GM19397 (cell line): ENCODE measurements at regions not wholly inside any gene's neighbourhood (a gene's known extent, or its start where the extent isn't known, plus 50 kb on each side); places are given as distances from the start of the nearest gene placed in this dataset.
A peak's percentile ranks its signal among the peaks of the same experiment; 100 is the strongest.
"Not testable (repeated sequence)": the region's sequence is repeated elsewhere in the genome, so short reads cannot be mapped to it uniquely, and the experiment has no call there.

Experiments used
- ATAC-seq: cut with Tn5 transposase; IDR thresholded peaks from one replicate; pipeline ENCODE4 v1.9.1; 2021; ENCODE audit warnings: mild to moderate bottlenecking, moderate library complexity; ENCODE audit not compliant: unreplicated experiment

GRCh38 chr17:70968302-70968701, 799.0 kb downstream of the KCNJ2 start:
- ATAC-seq: no peak

GRCh38 chr17:70969521-70970034, 800.2 kb downstream of the KCNJ2 start:
- ATAC-seq: no peak

- ATAC-seq: no peak
These were observed 807.1 kb downstream of the KCNJ2 start for GRCh38 chr17:70976447-70976846.

- ATAC-seq: no peak
These were observed 815.5 kb downstream of the KCNJ2 start for GRCh38 chr17:70984873-70985272.

- ATAC-seq: peak; percentile 73
These were observed 818.6 kb downstream of the KCNJ2 start for GRCh38 chr17:70987867-70988340.

GRCh38 chr17:70988622-70989021, 819.3 kb downstream of the KCNJ2 start:
- no peak for ATAC-seq

GRCh38 chr17:70989280-70989679, 819.9 kb downstream of the KCNJ2 start:
- no peak for ATAC-seq

- ATAC-seq: no peak
These were observed 824.9 kb downstream of the KCNJ2 start for GRCh38 chr17:70994194-70994593.

GRCh38 chr17:70995997-70996396, 826.7 kb downstream of the KCNJ2 start:
- ATAC-seq: no peak

- ATAC-seq: no peak
These were observed 834.4 kb downstream of the KCNJ2 start for GRCh38 chr17:71003736-71004135.

- ATAC-seq: no peak
These were observed 835.1 kb downstream of the KCNJ2 start for GRCh38 chr17:71004413-71004812.

GRCh38 chr17:71011391-71011790, 842.1 kb downstream of the KCNJ2 start:
- ATAC-seq: no peak

GRCh38 chr17:71019699-71020098, 850.4 kb downstream of the KCNJ2 start:
- ATAC-seq: no peak

GRCh38 chr17:71022758-71023157, 853.4 kb downstream of the KCNJ2 start:
- no peak for ATAC-seq

- no peak for ATAC-seq
These were observed 854.1 kb downstream of the KCNJ2 start for GRCh38 chr17:71023249-71024030.

GRCh38 chr17:71024172-71024571, 854.8 kb downstream of the KCNJ2 start:
- no peak for ATAC-seq

GRCh38 chr17:71024969-71025368, 855.6 kb downstream of the KCNJ2 start:
- no peak for ATAC-seq

GRCh38 chr17:71029246-71029645, 859.9 kb downstream of the KCNJ2 start:
- ATAC-seq: no peak

- not testable (repeated sequence) for ATAC-seq
These were observed 862.0 kb downstream of the KCNJ2 start for GRCh38 chr17:71031286-71031685.

GRCh38 chr17:71032746-71033273, 863.5 kb downstream of the KCNJ2 start:
- no peak for ATAC-seq

GRCh38 chr17:71033336-71033735, 864.0 kb downstream of the KCNJ2 start:
- no peak for ATAC-seq

GRCh38 chr17:71035226-71035625, 865.9 kb downstream of the KCNJ2 start:
- ATAC-seq: no peak
